GM18519 (cell line): ENCODE measurements at regions not wholly inside any gene's neighbourhood (a gene's known extent, or its start where the extent isn't known, plus 50 kb on each side); places are given as distances from the start of the nearest gene placed in this dataset.

Experiments used
- ATAC-seq: cut with Tn5 transposase; IDR thresholded peaks from one replicate; pipeline ENCODE4 v1.9.1; 2021; ENCODE audit warnings: mild to moderate bottlenecking, moderate library complexity; ENCODE audit not compliant: unreplicated experiment, low FRiP score

DNA sequence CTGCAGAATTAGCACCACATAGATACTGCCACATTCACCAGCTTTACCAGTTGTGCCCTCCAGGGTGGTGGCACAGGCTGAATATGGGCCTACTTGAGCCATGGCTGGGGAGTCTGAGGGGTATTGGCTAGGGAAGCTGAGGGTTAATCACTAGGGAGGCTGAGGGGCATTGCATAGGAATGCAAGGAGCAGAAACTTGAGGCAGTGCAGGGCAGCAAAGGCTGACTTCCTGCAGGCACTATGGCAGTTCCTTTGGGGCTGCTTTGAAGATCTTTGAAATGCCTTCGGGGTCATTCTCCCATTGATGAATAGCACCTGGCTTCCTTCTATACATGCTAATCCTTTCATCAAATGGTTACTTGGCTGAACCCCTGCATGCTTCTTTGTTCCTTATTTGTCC, 171.5 kb downstream of the RCN1 start:
- no peak for ATAC-seq

DNA sequence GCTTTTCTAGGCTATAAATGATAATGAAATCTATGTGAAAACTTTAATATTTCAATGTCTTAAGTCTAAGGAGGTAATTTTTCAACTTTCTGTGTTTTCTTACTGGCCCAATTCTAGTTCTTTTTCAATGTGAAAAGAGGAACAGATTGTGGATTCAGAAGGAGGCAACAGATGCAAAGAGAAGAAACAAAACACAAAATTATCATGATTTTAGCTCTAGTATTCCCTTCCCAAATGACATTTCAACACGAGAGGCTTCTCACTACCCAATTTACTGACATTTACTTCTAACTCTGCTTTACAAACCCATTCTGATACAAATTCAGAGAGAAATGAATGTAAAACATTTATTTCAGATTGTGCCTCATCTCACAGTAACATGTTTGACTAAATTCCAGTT, 169.4 kb downstream of the WT1 start:
- ATAC-seq = no peak

DNA sequence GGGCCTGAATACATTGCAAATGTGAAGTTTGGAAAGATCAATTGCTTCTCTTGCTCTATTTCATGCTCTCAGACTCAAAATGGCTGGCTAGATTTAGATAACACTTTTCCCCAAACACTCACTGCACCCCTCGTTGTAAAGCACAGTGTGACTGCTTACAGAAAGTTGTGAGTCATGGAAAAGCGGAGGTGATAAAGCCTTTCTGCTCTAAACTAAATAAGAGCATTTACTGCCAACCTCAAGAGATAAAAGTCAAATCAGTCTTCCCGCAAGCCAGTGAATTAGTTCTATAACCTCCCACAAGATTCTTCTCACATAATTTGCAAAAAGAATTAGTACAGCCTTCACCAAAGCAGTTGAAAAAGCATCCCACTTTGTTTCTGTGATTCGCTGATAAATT, 168.7 kb downstream of the WT1 start:
- no peak for ATAC-seq

DNA sequence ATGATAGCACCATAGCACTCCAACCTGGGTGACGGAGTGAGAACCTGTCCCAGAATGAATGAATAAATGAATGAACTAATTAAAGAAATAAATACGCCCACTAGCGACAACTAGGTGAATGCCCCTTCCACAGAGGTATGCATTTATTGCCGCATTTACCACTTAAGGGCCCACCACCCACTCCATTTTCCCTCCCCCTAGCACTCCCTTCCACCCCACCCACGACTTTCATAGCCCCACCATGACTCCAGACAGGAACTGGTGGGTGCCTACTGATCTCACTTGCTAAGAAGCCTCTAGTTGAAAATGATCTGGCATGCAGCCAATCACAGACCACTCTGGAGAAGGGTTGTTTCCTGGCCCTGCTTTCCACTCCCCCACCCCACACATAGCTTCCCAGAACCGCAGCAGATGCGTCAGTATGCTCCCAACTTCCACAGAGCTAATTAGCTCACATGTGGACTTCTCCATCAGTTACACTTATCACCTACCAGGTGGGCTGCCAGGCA, 167.6 kb downstream of the WT1 start:
- no peak for ATAC-seq

DNA sequence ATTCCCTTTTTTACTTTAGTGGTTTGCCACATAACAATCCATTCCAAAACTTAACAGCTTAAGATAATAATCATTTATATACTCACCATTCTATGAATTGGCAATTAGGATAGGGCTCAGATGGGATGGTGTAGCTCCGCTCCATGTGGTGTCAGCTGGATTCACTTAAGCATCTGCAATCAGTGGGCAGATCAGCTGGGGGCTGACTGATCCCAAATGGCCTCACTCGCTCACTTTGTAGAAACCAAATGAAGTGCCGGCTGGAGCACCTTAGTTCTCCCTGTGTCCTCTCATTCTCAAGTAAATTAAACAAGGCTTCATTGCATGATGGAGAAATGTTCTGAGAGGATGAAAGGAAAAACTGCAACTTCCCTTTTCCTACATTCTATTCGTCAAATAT, 161.4 kb downstream of the WT1 start:
- ATAC-seq = no peak

DNA sequence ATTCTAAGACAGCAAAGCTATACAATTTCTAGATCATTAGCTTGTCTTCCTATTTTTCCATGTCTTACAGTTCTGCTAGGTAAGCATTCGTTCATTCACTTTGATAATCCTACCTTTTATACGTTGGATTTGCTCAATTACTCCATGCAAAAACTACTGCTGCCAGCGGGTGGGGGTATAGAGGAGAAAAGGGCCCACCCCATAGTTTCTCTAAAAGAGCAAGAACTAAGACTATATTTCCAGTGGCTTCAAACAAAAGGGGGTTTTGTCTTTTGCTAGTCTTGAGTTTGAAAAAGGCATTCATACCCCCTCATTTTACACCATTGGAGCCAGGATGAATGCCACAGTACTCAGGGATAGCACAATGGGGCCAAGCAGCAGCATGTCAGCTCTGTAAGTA, 155.7 kb downstream of the WT1 start:
- ATAC-seq = no peak

DNA sequence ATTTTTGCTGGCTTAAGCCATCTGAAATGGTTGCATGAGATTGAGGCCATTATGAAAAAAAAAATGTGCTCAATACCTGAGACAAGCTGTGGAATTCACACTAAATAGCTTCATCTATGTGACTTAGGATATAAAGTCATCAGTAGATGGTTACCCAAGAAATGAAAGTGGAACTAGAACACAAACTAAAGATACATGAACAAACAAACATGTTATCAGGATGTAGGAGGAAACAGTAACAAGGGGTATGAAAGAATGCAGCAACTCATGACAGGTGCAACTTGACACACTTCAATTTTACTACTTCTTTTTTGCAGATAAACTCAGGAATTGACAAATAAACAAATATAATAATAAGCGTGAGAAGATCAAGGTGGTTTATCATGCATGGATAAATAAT, 155.0 kb downstream of the WT1 start:
- peak; percentile 49 for ATAC-seq

DNA sequence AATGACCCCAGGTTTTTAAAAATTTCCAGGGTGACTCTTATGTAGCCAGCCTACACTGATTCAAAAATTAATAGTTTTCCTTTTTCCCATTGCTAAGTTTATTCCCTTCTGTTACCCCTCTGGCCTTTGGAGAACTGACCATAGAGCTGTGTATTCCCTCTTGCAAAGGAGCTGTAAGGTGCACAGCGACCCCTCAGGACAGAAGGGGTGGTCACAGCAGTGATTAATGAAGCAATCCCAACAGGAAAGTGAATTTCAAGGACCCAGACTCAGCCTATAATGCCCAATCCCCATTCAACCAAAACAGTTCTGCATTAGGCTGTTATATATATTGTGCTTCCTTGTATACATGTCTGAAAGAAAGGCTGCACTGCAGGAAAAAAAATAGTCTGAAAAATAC, 147.1 kb downstream of the WT1 start:
- no peak for ATAC-seq

DNA sequence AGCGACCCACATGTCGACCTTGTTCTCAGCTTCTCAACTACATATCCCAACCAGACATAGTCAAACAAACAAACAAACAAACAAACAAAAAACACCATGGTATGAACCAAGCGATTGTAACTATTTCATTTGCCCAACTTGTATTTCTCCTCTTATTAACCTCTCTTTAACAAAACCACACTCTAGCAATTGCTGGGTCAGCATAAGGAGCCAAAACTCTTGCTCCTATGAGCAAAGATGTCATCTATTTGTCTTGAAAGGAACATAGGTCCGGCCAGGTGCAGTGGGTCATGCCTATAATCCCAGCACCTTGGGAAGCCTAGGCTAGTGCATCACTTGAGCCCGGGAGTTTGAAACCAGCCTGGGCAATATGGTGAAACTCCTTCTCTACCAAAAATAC, 145.6 kb downstream of the WT1 start:
- no peak for ATAC-seq

DNA sequence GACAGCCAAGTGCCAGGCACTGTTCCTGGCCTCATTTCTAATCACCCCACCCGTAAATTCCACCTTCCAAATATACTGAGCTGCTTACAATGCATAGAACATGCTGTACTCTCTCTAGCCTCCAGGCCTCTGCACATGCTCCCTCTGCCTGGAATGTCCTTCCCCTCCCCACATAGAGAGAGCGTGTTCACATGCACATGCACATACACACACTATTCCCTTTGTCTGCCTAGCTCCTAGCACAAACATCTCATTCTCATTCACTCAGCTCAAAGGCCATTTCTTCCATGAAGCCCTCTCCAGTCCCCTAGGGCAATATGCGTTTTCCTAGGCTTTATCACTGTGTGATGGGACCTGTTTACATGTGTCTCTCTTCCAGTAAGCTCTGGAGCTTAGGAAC, 144.6 kb downstream of the WT1 start:
- no peak for ATAC-seq

DNA sequence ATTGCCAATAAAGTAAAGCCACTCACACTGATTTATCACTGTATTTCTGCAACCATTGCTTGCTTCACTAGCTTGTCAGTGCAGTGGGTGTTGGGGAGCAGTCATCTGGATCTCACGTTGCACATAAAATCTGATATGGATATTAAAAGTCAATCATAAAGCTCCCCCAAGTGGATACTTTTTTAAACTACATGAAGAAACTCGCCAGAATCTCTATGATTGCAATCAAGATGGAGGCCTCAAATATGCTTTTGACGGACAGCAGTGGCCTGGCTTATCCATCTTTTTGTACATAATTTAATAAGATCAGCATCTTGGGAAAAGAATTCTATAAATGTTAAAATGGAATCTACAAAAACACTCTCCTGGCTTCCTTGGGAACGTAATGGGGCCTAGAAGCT, 137.7 kb downstream of the WT1 start:
- peak; percentile 56 for ATAC-seq

DNA sequence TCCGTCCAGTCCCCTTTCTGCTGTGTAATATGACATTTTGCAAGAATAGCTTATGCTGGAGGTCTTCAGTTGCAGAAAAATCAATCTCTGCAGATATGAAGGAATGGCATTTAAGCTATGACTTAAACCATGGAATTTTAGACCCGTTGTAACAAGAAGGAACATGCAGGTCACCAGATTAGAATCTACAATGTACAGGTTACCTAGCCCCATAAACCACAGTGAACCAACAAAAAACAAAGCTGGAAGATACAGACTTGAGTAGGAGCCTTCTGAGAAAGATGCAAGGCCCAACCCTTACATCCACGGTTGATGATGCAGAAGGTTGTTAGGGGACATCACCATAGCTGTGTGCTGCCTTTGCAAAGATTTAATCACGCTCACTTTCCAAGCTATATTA, 132.5 kb downstream of the WT1 start:
- ATAC-seq = no peak

DNA sequence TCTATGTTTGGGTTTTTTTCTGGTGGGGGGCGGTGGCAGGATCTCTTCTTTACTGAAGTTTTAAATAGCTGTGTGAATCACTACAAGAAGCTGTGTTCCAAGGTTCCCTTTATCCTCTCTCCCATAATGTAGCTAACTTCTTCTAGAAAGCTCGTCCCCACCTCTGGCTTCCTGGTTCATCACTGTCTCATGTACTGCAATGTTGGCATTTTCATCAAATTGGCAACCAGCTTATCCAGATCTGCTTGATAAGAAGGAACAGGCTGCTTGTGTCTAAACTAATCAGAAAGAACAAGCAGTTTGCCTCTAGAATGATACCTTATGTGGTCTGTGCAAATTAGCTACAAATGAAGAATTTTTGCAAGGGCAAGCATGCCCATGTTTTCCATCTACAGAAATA, 130.8 kb downstream of the WT1 start:
- ATAC-seq = no peak

DNA sequence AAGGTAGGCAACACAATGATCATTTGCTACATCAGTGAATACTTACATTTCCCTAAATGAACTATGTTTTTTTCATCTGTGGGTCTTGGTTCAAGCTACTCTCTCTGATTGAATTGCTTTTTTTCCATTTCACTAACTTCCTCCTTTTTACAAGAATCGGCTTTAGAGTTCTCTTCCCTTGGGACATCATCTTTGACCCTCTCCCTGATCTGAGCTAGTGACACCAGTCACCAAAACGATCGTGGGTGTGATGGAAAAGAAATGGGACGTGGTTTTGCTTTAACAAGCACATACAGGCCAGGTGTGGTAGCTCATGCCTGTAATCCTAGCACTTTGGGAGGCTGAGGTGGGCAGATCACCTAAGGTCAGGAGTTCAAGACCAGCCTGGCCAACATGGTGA, 129.9 kb downstream of the WT1 start:
- no peak for ATAC-seq

DNA sequence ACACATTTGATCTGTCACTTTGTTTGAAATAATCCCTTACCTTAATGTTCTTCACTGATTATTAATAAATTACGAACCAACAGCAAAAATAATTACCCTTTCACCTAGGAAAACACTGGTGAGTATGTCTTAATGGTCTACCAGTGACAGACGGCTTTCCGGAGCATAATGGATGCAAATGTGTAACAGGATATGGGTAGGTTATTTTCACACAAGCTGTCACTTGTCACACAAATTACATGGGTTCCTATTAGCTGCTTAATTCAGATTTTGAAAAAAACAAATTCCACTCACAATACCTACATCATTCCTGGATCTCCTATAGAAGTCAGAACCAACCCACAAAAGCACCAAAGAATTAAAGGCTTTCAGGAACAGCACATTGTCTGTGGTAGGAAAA, 127.9 kb downstream of the WT1 start:
- ATAC-seq = no peak

DNA sequence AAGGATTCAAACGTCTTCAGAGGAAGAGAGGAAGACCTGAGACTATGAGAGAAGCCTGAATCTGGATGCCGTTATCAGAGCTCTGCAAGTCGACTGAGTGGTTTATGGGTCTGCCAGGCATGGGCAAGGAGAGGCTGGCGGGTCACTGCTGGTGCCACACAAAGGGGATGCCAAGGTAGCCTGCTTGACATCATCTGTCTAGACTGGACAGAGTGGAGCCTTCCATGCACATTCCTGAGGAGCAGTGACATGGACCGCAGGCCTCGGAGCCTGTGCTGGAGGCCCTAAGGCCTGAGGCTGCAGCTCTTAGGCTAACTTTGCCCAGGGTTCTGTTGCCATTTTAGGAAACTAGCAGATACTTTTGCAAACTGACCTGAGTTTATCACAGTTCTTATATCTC, 127.4 kb downstream of the WT1 start:
- ATAC-seq = no peak

DNA sequence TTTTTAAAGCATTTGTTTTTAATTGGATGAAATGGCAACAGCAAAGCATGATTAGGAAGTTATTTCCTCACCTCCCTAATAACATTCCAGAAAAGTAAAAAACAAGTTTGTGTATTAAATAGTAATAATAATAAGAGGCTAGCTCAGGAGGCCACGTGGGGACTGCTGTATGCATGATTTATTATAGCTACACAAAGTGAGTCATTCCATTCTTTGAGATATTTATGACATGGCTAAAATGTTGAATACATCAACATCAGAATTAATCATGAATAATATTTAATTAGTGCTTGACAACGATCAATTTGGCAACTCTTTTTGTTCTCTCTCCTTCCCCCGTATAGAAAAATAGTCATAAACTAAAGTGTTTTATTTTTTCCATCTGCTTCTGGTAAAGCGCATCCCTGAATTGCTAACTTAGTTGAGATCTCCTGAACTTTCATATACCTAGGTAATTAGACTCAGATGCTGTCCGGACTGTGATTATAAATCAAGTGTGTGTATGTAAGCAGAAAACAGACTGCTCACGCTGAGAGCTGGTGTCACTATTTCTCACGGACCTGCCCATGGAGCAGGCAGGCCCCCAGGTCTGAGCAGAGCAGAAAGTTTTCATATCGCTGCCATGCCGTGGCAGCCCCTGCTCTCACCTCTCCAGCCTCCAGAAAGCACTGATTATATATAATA, 125.7 kb downstream of the WT1 start:
- ATAC-seq = no peak

DNA sequence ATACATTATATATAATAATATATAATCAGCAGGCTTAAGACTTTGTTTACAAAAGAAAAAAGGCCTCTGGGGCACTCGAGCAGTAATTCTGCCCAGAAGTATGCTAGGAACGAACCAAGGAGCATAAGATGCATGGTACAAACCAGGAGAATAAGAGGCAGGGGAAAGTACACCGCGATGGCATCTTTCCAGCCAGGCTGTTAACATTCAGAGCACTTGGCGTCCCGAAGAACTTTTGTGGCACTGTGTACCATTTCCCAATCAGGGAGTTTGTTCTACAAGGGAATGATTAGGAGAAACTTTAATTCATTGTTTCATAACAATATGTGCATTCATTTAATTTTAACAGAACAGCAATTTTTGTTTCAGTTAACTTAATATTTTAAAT, 125.1 kb downstream of the WT1 start:
- no peak for ATAC-seq

DNA sequence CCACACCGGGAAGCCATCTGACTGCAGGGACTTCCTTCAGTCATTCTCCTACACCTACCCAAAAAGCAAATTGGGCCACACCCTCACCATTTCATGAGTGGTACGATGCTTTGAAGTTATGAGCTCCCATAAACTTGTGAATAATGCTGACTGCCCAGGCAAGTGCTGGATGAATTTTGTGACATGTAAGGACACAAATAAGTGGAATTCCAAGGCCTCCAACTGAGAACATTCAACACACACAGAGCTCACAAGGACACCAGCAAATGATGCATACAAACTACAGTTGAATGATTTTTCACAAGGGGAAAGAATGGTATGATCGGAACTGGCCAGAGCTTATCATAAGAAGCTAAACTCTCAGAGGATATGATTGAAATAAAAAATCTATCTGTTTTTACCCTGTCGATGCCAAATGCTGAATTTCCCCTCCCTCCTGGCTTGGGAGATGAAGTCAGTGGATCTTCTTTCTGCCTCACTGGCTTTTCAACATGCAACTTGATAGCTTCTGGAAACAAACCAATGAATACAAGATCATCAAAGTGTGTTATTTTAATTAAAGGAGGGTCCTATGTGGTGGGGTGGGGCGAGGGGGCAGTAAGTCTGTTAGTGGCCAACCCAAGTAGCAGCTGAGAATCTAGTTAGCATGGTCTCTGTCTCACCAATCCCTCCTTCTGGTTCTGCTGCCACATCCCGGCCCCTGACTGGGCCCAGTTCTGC, 123.8 kb downstream of the WT1 start:
- ATAC-seq = no peak

DNA sequence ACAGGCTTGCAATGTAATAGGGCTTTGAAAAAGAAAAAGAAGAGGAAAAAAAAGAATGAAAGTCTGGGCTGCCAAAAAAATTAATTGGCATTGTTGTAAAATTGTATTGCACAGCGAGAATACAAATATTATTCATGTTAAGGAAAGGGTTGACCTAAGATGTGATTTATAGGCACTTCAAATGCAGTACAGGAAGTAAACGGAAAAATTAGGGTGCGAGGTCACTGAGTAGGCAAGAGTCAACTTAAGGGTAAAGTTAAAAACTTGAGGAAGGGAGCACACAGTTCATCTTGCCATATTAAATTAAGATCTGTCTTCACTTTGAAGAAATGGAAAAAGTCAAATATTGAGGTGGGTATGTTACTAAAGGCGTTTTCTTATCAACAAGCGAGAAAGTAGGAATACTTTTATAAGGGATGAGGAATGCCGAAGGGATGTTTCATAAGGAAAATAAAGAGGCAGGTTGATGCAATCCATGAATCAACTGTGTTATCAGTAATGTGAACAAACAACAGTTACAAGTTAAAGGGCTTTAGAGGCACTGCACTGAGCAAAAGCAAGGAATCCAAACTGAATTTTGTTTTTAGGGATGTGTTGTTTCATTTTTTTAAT, 123.0 kb downstream of the WT1 start:
- no peak for ATAC-seq

DNA sequence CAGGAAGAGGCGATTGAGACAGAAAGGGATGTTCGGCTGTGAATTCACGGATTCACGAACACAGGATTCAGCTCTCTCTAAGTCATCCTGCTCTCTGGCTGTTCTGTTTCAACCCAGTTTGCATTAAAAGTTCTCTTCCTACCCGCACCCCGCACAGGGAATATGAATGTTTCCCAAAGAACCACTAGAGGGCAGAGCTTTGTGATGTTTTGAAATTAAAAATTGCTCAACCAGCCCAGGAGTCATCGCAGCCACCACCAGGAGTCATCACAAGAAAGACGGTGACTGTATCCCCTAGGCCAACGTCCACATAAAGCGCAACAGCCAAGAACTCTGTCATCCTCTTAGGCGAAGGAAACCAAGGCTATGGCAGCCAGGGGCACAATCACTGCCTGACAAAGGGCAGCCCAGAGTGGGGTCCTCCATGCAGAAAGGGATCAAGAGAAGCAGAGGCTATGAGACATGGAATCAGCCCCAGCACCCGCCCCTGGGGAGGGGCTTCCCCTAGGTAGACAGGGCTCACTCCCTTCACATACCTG, 122.4 kb downstream of the WT1 start:
- ATAC-seq = peak; percentile 60

DNA sequence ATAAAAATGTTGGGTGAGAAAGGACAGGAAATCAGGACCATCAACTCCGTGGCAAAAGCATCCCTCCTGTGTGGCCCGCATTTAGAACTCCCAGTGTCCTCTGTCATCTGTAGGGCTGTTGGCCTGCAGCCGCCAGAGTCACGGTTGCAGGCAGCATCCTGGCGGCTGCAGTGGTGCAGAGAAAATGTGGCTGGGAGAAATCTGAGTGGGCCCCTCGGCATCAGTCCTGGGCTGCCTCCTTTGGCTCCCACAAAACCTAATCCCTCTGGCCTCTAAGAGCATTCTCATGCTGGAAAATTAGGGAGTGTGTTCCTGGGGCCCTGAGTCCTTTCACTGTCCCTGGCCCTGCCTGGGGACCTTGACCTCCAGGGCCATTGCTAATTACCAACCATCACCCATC, 121.9 kb downstream of the WT1 start:
- no peak for ATAC-seq
